GM20431 (cell line): ENCODE measurements at regions not wholly inside any gene's neighbourhood (a gene's known extent, or its start where the extent isn't known, plus 50 kb on each side); places are given as distances from the start of the nearest gene placed in this dataset.

Experiments used
- in situ Hi-C: fragments of 300-500 bp; cut with MseI, MboI; formaldehyde crosslinking; loops from one replicate; pipeline ENCODE4 v1.15.0; 2020; ENCODE audit warnings: low sequenced_read_pairs; ENCODE audit not compliant: unreplicated experiment

DNA sequence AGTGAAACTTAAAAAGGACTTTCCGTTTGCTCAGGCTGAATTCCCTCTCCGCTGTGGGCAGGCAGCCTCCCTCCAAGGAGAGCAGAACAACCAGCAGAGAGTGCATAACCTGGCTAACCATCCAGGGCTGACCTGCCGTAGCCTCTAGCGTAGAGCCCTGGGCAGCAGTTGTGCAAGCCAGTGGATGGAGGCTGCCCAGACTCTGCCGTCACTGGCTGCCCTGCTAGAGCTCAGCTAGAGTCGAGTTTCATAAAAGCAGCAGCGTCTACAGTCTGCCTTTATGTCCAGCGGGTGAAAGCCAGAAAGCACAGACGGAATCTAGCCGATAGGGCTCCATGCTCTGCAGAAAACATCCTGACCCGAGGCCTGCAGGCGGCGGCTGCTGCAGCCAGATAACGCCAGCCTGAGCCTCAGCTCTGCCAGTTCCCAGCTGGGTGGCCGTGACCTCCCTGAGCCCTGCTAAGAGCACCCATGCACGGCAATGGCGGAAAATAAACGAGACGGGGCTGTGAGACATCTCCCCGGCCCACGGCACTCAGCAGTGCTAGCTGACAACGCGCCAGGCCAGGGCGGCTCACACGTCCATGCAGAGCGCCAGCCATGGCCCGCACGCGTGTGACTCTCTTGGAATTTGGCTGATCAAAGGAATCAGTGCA, 231.3 kb downstream of the ENGASE start:
- in situ Hi-C loops: no loop called here

DNA sequence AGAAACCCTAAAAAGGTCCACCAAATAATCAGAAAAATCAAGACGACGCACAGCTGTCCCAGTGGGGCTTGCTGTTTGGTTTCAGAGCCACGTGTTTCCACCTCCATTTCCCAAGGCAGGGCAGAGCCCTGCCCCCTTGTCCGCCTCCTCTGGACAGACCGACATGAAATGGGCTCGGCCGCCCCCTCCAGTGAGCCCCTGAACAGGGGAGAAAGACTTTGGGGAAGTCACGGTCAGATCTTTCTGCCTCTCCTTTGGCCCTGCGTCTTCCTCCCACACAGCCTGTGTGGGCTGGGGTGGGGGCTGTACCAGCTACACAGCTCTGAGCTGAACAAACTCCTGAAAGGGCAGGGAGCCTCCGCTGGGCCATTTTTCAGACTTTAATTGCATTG, 230.7 kb downstream of the ENGASE start:
- in situ Hi-C loops: no loop called here

DNA sequence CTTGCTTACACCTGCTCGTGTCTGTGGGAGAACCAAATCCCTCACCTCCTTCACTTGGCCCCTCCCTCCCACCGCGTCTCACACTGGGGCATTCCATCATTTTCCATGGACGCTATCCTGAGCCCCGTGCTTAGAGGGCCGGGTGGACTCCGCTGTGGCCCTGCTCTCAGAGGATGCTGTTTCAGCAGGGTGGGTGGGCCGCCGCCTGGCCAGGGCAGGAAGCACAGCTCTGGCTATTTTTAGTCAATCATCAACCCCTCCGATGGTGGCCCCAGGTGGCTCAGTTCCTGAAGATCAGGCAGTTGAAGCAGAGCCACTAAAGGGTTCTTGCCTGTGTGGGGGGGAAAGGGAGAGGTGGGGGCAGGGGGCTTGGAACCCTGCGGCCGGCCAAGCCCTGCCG, 230.3 kb downstream of the ENGASE start:
- in situ Hi-C loops: no loop called here

- in situ Hi-C loops: no loop called here
These were observed 229.1 kb downstream of the ENGASE start for GRCh38 chr17:79303641-79304205.

GRCh38 chr17:79301469-79301868, 226.8 kb downstream of the ENGASE start:
- in situ Hi-C loops: no loop called here

DNA sequence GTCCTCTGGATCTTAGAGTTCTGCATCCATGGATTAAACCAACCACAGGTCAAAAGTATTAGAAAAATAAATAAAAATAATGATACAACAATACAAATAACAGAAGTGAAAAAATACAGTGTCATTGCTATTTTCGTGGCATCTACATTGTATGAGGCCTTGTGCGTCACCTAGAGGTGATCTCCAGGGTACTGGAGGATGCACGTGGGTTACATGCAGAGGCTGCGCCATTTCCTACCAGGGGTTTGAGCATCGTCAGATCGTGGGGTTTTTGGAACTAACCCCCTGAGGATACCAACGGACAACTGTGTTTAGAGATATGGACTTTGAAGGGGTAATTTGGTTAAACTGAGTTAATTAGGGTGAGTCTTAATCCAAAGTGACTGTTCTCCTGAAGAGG, 224.7 kb downstream of the ENGASE start:
- in situ Hi-C loops: no loop called here

- in situ Hi-C loops: no loop called here
These were observed 224.2 kb downstream of the ENGASE start for GRCh38 chr17:79298799-79299198.

- in situ Hi-C loops: no loop called here
These were observed 221.6 kb downstream of the ENGASE start for GRCh38 chr17:79296243-79296642.

DNA sequence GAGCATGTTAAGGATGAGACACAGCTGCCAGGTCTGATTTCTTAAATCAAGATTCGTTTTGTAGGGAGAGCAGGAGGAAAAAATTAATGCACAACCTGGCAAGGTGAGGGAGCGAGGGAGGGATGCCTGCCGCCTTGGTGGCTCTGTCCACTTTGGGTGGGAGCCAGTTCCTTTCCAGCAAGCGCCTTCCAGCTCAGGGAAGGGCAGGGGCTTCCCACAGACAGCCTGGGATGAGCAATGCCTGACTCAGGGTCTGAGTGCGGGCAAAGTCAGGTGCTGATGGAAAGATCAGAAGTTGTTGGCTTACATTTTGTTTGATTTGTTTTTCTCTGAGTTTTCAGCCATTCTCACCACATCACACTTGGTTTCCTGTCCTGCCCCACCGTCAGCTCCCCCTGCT, 220.7 kb downstream of the ENGASE start:
- in situ Hi-C loops: no loop called here

- in situ Hi-C loops: no loop called here
These were observed 219.9 kb downstream of the ENGASE start for GRCh38 chr17:79294459-79295071.

DNA sequence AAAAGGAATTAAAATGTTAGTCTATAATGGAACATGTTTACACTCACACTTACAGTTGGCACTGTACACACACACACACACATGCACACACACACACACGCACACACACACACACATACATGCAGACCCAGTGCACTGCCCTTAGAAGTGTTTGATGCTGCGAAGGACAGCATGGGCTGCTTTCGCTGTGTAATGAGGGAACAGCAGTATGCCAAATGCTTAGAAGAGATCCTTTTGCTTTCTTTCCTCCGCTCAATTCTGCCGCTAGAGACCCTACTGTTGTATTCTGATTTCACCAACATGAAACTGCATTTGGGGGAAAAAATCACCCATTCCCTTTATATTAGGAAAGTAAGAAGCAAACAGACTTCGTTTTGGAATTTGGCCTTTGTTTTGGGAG, 217.9 kb downstream of the ENGASE start:
- in situ Hi-C loops: no loop called here

- in situ Hi-C loops: no loop called here
These were observed 216.8 kb downstream of the ENGASE start for GRCh38 chr17:79291391-79291790.

- in situ Hi-C loops: no loop called here
These were observed 216.1 kb downstream of the ENGASE start for GRCh38 chr17:79290726-79291125.

- in situ Hi-C loops: no loop called here
These were observed 214.3 kb downstream of the ENGASE start for GRCh38 chr17:79288950-79289349.

DNA sequence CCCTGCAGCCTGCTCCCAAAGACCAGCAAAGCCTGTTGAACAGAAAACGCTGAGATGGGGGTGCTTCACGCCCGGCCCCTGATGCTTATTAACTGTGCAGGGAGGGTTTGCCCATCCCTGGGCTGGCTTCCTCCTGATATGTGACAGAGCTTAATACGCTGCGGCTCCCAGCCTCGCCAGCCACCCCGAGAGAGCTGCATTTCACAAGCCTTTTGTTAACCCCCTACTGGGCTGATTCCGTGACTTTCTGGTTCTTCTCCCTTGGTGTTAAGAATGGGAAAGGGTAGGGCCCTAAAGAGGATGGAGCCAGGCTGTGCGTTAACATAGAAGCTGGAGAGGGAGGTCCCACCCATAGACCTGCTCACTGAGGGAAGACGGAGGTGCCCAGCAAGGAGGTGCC, 211.8 kb downstream of the ENGASE start:
- in situ Hi-C loops: no loop called here

DNA sequence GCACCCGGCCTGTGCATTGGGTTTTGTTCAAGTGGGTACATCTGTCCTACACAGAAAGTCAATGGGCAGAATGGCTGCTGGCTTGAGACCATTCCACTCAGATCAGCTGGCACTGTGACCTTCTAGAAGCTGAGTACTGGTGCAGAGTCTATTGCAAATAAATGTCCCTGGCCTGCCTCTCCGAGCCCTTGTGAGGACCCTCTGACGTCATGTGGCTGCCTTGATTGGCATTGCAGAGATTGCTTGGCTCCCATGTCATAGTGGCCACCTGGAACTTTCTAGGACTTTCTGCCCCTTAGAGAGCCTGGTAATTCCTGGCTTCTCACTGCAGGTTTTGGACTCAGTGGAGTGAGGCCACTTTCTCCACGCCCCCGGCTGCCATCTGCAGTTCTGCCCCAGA, 211.3 kb downstream of the ENGASE start:
- in situ Hi-C loops: no loop called here

- in situ Hi-C loops: no loop called here
These were observed 207.7 kb downstream of the ENGASE start for GRCh38 chr17:79282294-79282693.

DNA sequence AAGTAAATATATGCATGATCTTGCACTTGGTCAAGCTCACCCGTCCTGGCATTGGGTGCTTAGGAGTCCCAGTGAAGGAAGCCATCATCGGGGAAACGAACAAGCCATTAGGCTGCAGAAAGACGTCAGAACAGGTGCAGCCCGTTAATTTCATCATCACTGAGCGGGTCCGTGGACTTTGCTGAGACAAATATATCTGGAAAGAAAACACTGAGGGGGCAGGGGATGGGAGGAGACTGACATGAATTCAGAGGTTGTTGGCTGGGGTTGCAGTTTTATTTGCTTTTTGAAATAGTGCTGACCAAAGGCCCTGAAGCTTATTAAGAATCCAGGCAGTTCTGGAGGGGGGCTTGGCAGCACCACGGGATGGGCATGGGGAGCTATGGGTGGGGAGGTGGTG, 207.2 kb downstream of the ENGASE start:
- in situ Hi-C loops: no loop called here

DNA sequence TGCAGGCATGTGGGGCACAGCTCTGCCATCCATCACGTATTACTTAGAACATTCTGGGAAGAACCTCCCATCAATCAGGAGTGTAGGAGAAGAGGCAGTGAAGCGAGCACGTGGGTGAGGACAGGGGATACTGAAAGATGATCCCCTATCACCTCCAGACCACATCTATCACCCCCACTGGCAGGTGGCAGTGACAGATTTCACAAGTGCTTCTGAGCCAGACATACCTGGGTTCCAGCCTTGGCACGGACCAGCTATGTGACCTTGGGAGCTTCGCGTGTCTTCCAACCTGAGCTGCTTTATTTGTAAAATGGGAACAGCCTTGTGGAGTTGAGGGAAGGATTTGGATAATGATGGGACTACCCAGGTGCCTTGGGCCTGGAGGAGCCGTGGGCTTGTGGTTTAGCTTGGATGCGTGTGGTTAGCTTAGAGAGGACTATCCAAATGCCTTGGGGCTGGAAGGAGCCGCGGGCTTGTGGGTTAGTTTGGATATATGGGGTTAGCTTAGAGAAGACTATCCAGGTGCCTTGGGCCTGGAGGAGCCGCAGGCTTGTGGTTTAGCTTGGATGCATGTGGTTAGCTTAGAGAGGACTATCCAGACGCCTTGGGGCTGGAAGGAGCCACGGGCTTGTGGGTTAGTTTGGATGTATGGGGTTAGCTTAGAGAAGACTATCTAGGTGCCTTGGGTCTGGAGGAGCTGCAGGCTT, 206.4 kb downstream of the ENGASE start:
- in situ Hi-C loops: no loop called here

DNA sequence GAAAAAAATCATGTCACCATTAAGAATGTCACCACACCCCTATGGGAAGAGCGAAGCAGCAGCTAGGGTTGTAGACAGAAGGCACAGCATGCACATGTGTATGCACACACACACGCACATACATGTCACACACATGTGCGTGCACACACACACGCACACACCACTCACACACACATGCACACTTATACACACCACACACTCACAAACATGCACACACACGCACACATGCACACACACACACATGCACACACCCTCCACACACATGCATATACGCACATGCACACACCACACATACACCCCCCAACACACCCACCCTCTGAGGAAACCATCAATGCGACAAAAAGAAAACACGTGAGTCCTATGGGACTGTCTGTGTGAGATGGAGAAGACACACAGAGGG, 205.4 kb downstream of the ENGASE start:
- in situ Hi-C loops: no loop called here

- in situ Hi-C loops: no loop called here
These were observed 204.7 kb downstream of the ENGASE start for GRCh38 chr17:79279320-79279719.
